ENCODE measurements at regions not wholly inside any gene's neighbourhood (a gene's known extent, or its start where the extent isn't known, plus 50 kb on each side); places are given as distances from the start of the nearest gene placed in this dataset.

DNA sequence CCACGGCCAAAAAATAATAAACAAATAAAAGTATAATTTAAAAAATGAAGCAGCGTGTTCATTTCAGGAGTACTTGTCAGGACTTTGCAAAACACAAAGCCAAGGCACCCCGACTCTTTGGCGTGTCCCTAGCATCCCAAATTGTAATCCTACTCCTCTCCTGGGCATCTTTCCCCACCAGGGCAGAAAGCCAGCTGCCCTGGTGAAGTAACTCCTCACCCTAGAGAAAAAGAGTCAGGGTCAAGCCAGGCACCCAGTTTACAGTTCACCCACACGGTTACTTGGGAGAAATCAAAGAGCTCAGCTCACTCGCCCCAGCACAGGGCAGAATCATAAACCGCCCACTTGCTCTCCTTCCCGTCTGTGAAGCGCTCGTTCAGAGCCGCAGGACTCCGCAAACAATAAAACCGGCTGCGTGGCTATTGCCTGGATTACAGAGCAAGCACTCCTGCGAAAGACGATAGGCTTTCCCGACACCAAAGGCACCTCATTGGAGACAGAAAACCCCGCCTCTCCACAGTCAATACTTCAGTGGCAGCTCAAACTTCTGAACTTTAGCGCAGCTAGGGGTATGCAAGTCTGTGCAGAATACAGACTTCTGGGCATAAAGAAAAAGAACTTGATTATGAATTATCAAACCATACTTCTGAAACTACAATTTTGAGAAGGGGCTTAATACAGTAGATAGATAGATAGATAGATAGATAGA is 73.0 kb upstream of the NHSL1 start (continued):
- TF ChIP-seq, protein P1, sequence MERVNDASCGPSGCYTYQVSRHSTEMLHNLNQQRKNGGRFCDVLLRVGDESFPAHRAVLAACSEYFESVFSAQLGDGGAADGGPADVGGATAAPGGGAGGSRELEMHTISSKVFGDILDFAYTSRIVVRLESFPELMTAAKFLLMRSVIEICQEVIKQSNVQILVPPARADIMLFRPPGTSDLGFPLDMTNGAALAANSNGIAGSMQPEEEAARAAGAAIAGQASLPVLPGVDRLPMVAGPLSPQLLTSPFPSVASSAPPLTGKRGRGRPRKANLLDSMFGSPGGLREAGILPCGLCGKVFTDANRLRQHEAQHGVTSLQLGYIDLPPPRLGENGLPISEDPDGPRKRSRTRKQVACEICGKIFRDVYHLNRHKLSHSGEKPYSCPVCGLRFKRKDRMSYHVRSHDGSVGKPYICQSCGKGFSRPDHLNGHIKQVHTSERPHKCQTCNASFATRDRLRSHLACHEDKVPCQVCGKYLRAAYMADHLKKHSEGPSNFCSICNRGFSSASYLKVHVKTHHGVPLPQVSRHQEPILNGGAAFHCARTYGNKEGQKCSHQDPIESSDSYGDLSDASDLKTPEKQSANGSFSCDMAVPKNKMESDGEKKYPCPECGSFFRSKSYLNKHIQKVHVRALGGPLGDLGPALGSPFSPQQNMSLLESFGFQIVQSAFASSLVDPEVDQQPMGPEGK (CRISPR knock-in tag; IDR thresholded peaks at IDR 0.05): peak; percentile 45; the same call in 1 of the 2 replicates
- TF ChIP-seq NCOA5 (CRISPR knock-in tag; IDR thresholded peaks at IDR 0.05) (no peak), TAF1 (CRISPR knock-in tag; IDR thresholded peaks at IDR 0.05) (peak; percentile 96), TCF12 (IDR thresholded peaks at IDR 0.05) (no peak), TCF12 (CRISPR knock-in tag; IDR thresholded peaks at IDR 0.05) (0 out of 2 replicates have a peak, but pooled peaks have one; percentile 24), HNF4A (CRISPR knock-in tag; IDR thresholded peaks at IDR 0.05) (peak; percentile 41; the same call in 1 of the 2 replicates), ZNF17 (CRISPR knock-in tag; IDR thresholded peaks at IDR 0.05) (no peak), NBN (conservative IDR thresholded peaks at IDR 0.05) (no peak), ZFP36L2 (CRISPR knock-in tag; IDR thresholded peaks at IDR 0.05) (no peak), FIP1L1 (IDR thresholded peaks at IDR 0.05; ENCODE audit: borderline replicate concordance, insufficient read depth, low read depth, low read length) (no peak), KAT2B (IDR thresholded peaks at IDR 0.05; ENCODE audit: borderline replicate concordance, low read depth, low read length) (no peak), RAD21 (CRISPR knock-in tag; IDR thresholded peaks at IDR 0.05) (no peak), FOXK1 (CRISPR knock-in tag; IDR thresholded peaks at IDR 0.05; ENCODE audit: borderline replicate concordance, low read depth) (peak; percentile 56; the same call in 1 of the 2 replicates), EHMT2 (IDR thresholded peaks at IDR 0.05; ENCODE audit: borderline replicate concordance, low read depth, low read length) (no peak), TGIF2 (CRISPR knock-in tag; IDR thresholded peaks at IDR 0.05) (0 out of 2 replicates have a peak, but pooled peaks have one; percentile 15), SP4 (CRISPR knock-in tag; IDR thresholded peaks at IDR 0.05) (peak; percentile 60; the same call in 1 of the 2 replicates), ZBTB1 (CRISPR knock-in tag; IDR thresholded peaks at IDR 0.05; ENCODE audit: borderline replicate concordance) (0 out of 2 replicates have a peak, but pooled peaks have one; percentile 74)
- TF ChIP-seq, protein P2, sequence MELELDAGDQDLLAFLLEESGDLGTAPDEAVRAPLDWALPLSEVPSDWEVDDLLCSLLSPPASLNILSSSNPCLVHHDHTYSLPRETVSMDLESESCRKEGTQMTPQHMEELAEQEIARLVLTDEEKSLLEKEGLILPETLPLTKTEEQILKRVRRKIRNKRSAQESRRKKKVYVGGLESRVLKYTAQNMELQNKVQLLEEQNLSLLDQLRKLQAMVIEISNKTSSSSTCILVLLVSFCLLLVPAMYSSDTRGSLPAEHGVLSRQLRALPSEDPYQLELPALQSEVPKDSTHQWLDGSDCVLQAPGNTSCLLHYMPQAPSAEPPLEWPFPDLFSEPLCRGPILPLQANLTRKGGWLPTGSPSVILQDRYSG (CRISPR knock-in tag; IDR thresholded peaks at IDR 0.05): no peak
- TF ChIP-seq, protein P3, sequence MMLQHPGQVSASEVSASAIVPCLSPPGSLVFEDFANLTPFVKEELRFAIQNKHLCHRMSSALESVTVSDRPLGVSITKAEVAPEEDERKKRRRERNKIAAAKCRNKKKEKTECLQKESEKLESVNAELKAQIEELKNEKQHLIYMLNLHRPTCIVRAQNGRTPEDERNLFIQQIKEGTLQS (CRISPR knock-in tag; IDR thresholded peaks at IDR 0.05): no peak; the same call in 1 of the 2 replicates
- TF ChIP-seq, protein P4, sequence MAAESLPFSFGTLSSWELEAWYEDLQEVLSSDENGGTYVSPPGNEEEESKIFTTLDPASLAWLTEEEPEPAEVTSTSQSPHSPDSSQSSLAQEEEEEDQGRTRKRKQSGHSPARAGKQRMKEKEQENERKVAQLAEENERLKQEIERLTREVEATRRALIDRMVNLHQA (CRISPR knock-in tag; IDR thresholded peaks at IDR 0.05): no peak
- TF ChIP-seq, protein P5, sequence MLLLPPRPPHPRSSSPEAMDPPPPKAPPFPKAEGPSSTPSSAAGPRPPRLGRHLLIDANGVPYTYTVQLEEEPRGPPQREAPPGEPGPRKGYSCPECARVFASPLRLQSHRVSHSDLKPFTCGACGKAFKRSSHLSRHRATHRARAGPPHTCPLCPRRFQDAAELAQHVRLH (CRISPR knock-in tag; IDR thresholded peaks at IDR 0.05; ENCODE audit: borderline replicate concordance, low read depth): peak; percentile 89
- TF ChIP-seq, protein P6, sequence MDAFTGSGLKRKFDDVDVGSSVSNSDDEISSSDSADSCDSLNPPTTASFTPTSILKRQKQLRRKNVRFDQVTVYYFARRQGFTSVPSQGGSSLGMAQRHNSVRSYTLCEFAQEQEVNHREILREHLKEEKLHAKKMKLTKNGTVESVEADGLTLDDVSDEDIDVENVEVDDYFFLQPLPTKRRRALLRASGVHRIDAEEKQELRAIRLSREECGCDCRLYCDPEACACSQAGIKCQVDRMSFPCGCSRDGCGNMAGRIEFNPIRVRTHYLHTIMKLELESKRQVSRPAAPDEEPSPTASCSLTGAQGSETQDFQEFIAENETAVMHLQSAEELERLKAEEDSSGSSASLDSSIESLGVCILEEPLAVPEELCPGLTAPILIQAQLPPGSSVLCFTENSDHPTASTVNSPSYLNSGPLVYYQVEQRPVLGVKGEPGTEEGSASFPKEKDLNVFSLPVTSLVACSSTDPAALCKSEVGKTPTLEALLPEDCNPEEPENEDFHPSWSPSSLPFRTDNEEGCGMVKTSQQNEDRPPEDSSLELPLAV (CRISPR knock-in tag; conservative IDR thresholded peaks at IDR 0.05; ENCODE audit: low read depth): no peak
- TF ChIP-seq, protein P7, sequence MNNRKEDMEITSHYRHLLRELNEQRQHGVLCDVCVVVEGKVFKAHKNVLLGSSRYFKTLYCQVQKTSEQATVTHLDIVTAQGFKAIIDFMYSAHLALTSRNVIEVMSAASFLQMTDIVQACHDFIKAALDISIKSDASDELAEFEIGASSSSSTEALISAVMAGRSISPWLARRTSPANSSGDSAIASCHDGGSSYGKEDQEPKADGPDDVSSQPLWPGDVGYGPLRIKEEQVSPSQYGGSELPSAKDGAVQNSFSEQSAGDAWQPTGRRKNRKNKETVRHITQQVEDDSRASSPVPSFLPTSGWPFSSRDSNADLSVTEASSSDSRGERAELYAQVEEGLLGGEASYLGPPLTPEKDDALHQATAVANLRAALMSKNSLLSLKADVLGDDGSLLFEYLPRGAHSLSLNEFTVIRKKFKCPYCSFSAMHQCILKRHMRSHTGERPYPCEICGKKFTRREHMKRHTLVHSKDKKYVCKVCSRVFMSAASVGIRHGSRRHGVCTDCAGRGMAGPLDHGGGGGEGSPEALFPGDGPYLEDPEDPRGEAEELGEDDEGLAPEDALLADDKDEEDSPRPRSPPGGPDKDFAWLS (CRISPR knock-in tag; IDR thresholded peaks at IDR 0.05; ENCODE audit: borderline replicate concordance): 0 out of 2 replicates have a peak, but pooled peaks have one; percentile 61
